ENCODE measurements at regions not wholly inside any gene's neighbourhood (a gene's known extent, or its start where the extent isn't known, plus 50 kb on each side); places are given as distances from the start of the nearest gene placed in this dataset.

DNA sequence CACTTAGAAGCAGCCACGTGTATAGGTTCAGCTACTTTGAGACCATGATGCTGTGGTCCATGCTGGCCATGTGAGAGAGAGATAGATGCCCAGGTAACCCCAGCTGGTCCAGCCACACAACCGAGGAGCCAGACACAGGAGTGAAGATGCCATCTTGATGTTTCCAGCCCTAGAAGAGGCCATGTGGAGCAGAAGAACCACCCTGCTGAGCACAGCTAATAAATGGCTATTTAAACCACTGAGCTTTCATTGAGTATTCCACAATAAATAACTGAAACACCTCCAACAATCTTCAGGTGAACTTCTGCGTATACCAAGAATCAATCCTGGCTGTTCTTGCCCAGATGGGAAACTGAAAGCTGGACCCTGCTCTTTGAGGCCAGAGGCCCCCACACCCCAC lies 84.0 kb upstream of the GSC start:
- TF ChIP-seq, protein P1, sequence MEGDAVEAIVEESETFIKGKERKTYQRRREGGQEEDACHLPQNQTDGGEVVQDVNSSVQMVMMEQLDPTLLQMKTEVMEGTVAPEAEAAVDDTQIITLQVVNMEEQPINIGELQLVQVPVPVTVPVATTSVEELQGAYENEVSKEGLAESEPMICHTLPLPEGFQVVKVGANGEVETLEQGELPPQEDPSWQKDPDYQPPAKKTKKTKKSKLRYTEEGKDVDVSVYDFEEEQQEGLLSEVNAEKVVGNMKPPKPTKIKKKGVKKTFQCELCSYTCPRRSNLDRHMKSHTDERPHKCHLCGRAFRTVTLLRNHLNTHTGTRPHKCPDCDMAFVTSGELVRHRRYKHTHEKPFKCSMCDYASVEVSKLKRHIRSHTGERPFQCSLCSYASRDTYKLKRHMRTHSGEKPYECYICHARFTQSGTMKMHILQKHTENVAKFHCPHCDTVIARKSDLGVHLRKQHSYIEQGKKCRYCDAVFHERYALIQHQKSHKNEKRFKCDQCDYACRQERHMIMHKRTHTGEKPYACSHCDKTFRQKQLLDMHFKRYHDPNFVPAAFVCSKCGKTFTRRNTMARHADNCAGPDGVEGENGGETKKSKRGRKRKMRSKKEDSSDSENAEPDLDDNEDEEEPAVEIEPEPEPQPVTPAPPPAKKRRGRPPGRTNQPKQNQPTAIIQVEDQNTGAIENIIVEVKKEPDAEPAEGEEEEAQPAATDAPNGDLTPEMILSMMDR (conservative IDR thresholded peaks at IDR 0.05; ENCODE audit: low read depth in 2 of 2), result no peak
- TF ChIP-seq POLR2AphosphoS5 (IDR thresholded peaks at IDR 0.05; ENCODE audit: low read depth), result no peak
- TF ChIP-seq EZH2phosphoT487 (IDR thresholded peaks at IDR 0.05; ENCODE audit: unreplicated experiment), result no peak
